IPS-18c (cell line): ENCODE measurements at regions not wholly inside any gene's neighbourhood (a gene's known extent, or its start where the extent isn't known, plus 50 kb on each side); places are given as distances from the start of the nearest gene placed in this dataset.

ENCODE experiments used
- H3K4me3 ChIP-seq: 2 replicates; pipeline ENCODE4 v1.7.0; 2013; ENCODE audit warnings: low read depth, mild to moderate bottlenecking, low read length, moderate library complexity; ENCODE audit not compliant: insufficient read depth
- H3K9me3 ChIP-seq: one replicate; pipeline ENCODE4 v1.6.1; 2013; ENCODE audit warnings: mild to moderate bottlenecking, low read length, moderate library complexity; ENCODE audit not compliant: control insufficient read depth, insufficient read depth

DNA sequence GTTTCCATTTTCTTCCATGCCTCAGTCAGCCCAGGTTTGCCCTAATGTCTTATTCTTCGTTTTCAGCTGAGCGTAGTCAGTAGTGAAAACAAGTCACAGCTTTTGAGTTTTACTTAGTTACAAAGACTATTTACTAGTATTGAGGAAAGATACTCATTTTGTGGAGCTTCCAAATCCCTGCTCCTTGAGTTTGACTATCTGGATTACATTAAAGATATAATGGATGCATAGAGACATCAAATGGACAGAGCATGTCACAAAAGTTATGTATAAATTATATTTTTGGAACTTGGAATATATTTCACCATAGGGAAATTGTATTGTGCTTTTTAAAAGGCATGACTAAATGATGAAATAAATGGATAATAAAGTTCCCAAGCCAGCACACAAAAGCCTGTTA lies 54.6 kb upstream of the AKAP13 start:
- Histone ChIP-seq H3K4me3 (no peak overlapping the region), H3K9me3 (no peaks in the 10 kb centered on the region)

DNA sequence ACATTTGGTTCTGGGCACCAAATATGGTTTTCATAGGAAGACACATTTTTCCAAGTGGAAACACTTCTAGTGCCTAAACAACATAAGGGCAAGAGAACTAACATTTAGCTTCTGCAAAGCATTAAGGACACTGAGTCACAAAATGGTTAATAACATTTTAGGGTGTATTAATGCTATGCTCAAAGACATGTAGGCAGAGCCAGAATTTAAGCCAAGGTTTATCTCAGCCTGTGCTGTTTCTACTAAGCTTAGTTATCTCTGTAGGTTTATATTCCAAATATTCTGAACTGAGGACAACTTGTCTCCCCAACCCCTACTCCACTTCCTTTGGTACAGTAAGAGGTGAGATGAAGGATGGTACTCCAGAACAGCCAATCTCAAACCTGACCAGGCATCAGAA lies 54.1 kb upstream of the AKAP13 start:
- Histone ChIP-seq H3K9me3 (no peaks in the 10 kb centered on the region), H3K4me3 (no peak overlapping the region)

DNA sequence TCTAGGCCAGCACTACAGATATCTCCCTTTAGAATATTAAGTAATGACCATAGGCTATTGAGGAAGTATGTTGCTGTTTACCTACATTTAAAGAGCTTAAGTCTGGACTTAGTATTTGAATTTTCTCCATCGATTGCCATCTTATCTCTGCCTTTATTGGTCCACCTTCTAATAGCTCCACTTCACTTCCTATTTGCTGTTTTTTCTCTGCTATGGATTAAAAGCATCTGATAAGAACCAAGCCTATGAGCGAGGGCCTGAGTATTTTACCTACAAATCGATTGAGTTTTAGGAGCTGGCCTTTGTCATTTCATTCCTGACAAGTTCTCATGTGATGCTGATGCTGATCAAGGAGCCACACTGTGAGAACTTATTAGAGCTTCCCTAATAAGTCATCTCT lies 52.6 kb upstream of the AKAP13 start:
- Histone ChIP-seq H3K9me3 (no peaks in the 10 kb centered on the region), H3K4me3 (no peak overlapping the region)

DNA sequence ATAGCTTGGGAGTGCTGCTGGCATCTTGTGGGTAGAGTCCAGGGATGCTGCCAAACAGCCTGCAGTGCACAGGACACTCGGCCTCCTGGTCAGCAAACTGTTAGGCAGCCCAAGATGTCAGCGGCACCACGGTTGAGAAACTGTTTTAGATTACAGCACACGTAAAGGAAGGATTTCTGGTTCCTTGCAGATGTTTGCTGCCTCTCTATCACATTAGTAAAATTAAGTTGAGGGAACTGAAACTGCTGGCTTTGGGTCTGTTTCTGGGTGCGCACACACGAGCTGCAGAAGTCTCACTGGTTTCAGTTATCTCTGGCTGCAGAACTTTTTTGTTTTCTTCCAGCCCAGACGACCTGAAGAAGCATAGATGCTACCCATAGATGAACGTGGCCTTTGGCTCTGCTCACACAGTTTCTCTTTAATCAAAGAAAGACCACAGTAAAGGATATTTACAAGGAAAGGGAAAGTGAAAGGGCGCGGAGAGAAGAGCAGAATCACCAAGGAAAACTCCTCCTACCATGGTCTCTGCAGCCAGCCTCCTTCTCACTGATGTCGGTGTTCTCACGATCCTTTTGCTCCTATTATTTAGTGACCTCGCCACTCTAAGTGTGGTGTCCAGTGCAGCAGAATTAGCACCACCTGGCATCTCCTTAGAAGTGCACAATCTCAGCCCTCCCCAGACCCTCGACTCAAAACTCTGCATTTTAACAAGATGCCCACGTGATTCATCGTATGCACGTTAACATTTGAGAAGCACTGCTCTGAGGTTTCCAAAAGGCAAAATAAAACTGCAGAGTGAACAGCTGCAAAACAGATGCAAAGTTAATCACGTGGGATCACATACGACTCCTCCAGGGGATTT lies 50.6 kb upstream of the AKAP13 start:
- no peak overlapping the region; the same call in 1 of the 2 replicates for H3K4me3 ChIP-seq
- H3K9me3 ChIP-seq, result no peaks in the 10 kb centered on the region
